ENCODE measurements at regions not wholly inside any gene's neighbourhood (a gene's known extent, or its start where the extent isn't known, plus 50 kb on each side); places are given as distances from the start of the nearest gene placed in this dataset.

DNA sequence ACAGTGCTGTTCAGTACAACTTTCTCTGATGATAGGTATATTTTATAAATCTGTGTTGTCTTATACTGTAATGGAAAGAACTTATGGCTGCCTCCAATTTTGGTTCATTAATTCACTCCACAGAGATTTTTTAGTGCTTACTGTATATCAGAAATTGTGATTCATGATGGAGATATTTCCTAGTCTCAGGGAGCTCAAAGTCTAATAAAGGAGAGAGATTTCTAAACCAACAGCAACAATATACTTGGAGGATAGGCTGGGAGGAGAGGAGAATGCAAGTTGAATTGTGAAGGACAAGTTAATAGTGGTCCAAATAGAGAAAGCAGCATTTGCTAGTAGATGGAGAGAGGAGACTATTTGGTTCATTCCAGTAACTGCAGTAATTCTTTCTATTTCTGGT is 63.5 kb downstream of the TANC2 start:
- H3K9me3 ChIP-seq (ENCODE audit: low read depth) = no peaks in the 10 kb centered on the region
- H3K27ac ChIP-seq = no peak overlapping the region
- DNase-seq (ENCODE audit: low read depth in 1 of 2, low spot score in 1 of 2) = peak in 1 of 2 donors; percentile 34
- TF ChIP-seq, protein P1, sequence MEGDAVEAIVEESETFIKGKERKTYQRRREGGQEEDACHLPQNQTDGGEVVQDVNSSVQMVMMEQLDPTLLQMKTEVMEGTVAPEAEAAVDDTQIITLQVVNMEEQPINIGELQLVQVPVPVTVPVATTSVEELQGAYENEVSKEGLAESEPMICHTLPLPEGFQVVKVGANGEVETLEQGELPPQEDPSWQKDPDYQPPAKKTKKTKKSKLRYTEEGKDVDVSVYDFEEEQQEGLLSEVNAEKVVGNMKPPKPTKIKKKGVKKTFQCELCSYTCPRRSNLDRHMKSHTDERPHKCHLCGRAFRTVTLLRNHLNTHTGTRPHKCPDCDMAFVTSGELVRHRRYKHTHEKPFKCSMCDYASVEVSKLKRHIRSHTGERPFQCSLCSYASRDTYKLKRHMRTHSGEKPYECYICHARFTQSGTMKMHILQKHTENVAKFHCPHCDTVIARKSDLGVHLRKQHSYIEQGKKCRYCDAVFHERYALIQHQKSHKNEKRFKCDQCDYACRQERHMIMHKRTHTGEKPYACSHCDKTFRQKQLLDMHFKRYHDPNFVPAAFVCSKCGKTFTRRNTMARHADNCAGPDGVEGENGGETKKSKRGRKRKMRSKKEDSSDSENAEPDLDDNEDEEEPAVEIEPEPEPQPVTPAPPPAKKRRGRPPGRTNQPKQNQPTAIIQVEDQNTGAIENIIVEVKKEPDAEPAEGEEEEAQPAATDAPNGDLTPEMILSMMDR (IDR thresholded peaks at IDR 0.05; ENCODE audit: low read depth, low read length) = no peak
- H3K36me3 ChIP-seq = peaks cover 4% of the 10 kb centered on the region
- H3K27me3 ChIP-seq = no peaks in the 10 kb centered on the region
- peaks cover 13% of the 10 kb centered on the region for H3K4me1 ChIP-seq (ENCODE audit: low read depth)
- H3K4me3 ChIP-seq = no peak overlapping the region

DNA sequence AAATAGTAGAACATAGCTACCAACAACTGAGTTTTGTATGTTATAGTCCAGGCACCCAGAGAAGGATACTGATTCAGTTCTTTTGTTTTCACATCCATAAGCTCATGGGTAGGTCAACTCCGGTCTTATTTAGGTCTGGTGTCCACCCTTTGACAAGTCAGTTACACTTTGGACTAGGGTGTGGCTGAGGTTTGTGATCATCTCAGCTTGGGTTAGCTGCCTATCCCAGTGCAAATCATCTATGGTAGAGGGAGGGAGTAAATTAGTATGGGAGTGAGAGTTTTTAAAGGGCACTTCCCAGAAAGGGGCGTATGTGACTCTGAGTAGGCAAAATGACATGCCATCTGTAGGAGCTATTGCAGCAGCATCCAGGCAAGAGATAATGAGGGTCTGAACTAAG is 66.1 kb downstream of the TANC2 start:
- TF ChIP-seq, protein P1 (IDR thresholded peaks at IDR 0.05; ENCODE audit: low read depth, low read length) = no peak
- Histone ChIP-seq H3K27me3 (no peaks in the 10 kb centered on the region), H3K9me3 (ENCODE audit: low read depth) (no peaks in the 10 kb centered on the region), H3K4me3 (no peak overlapping the region), H3K36me3 (peaks cover 4% of the 10 kb centered on the region), H3K27ac (no peak overlapping the region), H3K4me1 (ENCODE audit: low read depth) (peaks cover 13% of the 10 kb centered on the region)
- no peak for DNase-seq (ENCODE audit: low read depth in 1 of 2, low spot score in 1 of 2)

DNA sequence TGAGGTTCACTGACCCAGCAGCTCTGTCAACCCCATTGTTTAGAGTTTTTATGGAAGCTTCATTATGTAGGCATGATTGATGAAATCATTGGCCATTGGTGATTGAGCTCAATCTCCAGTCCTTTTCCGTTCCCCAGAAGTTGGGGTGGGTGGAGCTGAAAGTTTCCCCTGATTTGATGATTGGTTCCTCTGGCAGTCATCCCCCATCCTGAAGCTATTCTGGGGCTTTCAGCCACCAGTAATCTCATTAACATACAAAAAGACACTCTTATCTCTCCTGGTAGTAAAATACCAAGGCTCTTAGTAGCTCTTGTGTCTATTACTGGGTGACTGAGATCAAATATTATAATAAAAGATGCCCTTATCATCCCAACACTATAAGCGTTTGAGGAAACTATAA is 67.1 kb downstream of the TANC2 start:
- no peak for DNase-seq (ENCODE audit: low read depth in 1 of 2, low spot score in 1 of 2)
- no peaks in the 10 kb centered on the region for H3K9me3 ChIP-seq (ENCODE audit: low read depth)
- no peak overlapping the region for H3K4me3 ChIP-seq
- peaks cover 4% of the 10 kb centered on the region for H3K36me3 ChIP-seq
- H3K4me1 ChIP-seq (ENCODE audit: low read depth) = peaks cover 13% of the 10 kb centered on the region
- no peak overlapping the region for H3K27ac ChIP-seq
- H3K27me3 ChIP-seq = no peaks in the 10 kb centered on the region
- TF ChIP-seq, protein P1 (IDR thresholded peaks at IDR 0.05; ENCODE audit: low read depth, low read length) = no peak

DNA sequence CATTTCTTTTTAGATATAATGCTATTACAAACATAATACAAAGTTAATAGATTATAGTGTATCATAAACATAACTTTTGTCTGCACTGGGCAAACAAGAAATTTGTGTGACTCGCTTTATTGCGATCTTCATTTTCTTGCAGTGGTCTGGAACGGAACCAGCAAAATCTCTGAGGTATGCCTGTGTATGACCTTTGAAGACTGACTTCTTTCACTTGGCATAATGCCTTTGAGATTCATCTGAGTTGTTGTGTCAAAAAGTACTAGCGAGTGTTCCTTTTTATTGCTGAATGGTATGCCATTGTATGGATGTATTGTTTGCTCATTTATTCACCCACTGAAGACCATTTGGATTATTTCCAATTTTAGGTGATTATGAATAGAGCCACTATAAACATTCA is 69.2 kb downstream of the TANC2 start:
- peaks cover under 1% of the 10 kb centered on the region for H3K36me3 ChIP-seq
- no peaks in the 10 kb centered on the region for H3K27me3 ChIP-seq
- TF ChIP-seq, protein P1 (IDR thresholded peaks at IDR 0.05; ENCODE audit: low read depth, low read length) = no peak
- no peak overlapping the region for H3K4me3 ChIP-seq
- no peak overlapping the region for H3K27ac ChIP-seq
- peak in 1 of 2 donors; percentile 67 for DNase-seq (ENCODE audit: low read depth in 1 of 2, low spot score in 1 of 2)
- H3K4me1 ChIP-seq (ENCODE audit: low read depth) = peaks cover 26% of the 10 kb centered on the region
- no peaks in the 10 kb centered on the region for H3K9me3 ChIP-seq (ENCODE audit: low read depth)

DNA sequence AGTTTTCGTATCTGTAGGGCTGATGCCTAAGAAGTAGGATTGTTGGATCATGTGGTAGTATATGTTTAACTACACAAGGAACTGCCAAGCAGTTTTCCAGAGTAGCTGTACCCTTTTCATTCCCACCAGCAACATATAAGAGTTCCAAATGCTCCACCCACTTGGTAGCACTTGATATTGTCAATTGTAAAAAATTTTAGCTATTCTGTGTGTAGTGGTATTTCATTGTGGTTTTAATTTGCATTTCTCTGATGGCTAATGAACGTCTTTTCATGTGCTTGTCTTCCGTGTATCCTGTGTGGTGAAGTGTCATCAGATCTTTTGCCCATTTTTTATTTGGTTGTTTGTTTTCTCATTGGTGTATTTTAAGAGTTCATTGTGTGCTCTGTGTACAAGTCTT is 69.7 kb downstream of the TANC2 start:
- Histone ChIP-seq H3K36me3 (no peaks in the 10 kb centered on the region), H3K4me1 (ENCODE audit: low read depth) (peaks cover 26% of the 10 kb centered on the region), H3K9me3 (ENCODE audit: low read depth) (no peaks in the 10 kb centered on the region), H3K4me3 (no peak overlapping the region), H3K27me3 (no peaks in the 10 kb centered on the region), H3K27ac (no peak overlapping the region)
- TF ChIP-seq, protein P1 (IDR thresholded peaks at IDR 0.05; ENCODE audit: low read depth, low read length) = no peak
- DNase-seq (ENCODE audit: low read depth in 1 of 2, low spot score in 1 of 2) = no peak

DNA sequence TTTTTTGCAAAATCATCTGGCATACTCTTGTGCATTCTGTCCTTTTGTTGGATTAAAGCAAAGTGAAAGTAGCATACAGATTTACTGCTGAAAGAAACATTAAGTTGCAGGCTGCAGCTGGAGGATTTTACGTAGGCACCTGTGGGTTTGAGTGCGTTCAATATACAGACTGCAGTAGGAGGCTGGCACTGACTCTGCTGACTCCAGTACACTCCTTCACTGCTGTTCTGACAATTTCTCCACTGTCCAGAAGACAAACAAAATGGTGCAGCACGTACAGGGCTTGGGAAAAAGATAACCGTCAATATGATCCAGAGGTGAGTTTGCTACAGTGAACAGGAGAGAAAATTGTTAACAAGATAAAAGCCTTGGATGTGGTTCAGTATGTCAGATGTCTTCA is 73.3 kb downstream of the TANC2 start:
- no peaks in the 10 kb centered on the region for H3K27me3 ChIP-seq
- H3K4me3 ChIP-seq = no peak overlapping the region
- DNase-seq (ENCODE audit: low read depth in 1 of 2, low spot score in 1 of 2) = no peak
- H3K27ac ChIP-seq = peak overlapping the region; percentile 13
- H3K4me1 ChIP-seq (ENCODE audit: low read depth) = peaks cover 13% of the 10 kb centered on the region
- TF ChIP-seq, protein P1 (IDR thresholded peaks at IDR 0.05; ENCODE audit: low read depth, low read length) = no peak
- no peaks in the 10 kb centered on the region for H3K9me3 ChIP-seq (ENCODE audit: low read depth)
- no peaks in the 10 kb centered on the region for H3K36me3 ChIP-seq
